HEK293 (cell line): ENCODE measurements at regions not wholly inside any gene's neighbourhood (a gene's known extent, or its start where the extent isn't known, plus 50 kb on each side); places are given as distances from the start of the nearest gene placed in this dataset.

Experiments
- BCL11A ChIP-seq: fragments of 450-650 bp; formaldehyde crosslinking; IDR thresholded peaks from 2 replicates; pipeline ENCODE4 v1.5.1; 2016; ENCODE audit warnings: low read depth, missing biosample characterization, missing genetic modification characterization
- CTCF ChIP-seq: fragments of 450-650 bp; formaldehyde crosslinking; IDR thresholded peaks from 2 replicates; pipeline ENCODE4 v1.5.1; 2016; ENCODE audit warnings: missing biosample characterization, missing genetic modification characterization
- ZNF19 ChIP-seq: fragments of 450-650 bp; formaldehyde crosslinking; IDR thresholded peaks from 2 replicates; pipeline ENCODE4; 2016; ENCODE audit warnings: missing biosample characterization, missing genetic modification characterization, low read depth

GRCh38 chr4:126183206-126183605 is 868.5 kb downstream of the FAT4 start:
- TF ChIP-seq CTCF (tag by site-specific recombination) (no peak), BCL11A (tag by site-specific recombination) (no peak), ZNF19 (tag by site-specific recombination) (no peak)
